MCF 10A (cell line): ENCODE measurements at regions not wholly inside any gene's neighbourhood (a gene's known extent, or its start where the extent isn't known, plus 50 kb on each side); places are given as distances from the start of the nearest gene placed in this dataset.

ENCODE experiments used
- BruUV-seq: library from RNA; stranded (reverse); fragments of 400-500 nt; replicated peaks from 2 replicates; lab custom pipeline; 2021; lab: Mats Ljungman, UMichigan
- CTCF ChIA-PET: fragments of 300-600 bp; sonication (Branson Sonifier 250); formaldehyde crosslinking; extraction: SDS; loops from one replicate; lab custom pipeline; 2021; ENCODE audit warnings: antibody characterized with exemption, inconsistent platforms; lab: Yijun Ruan, JAX
- POLR2A ChIA-PET: fragments of 300-600, 350-650 bp; sonication (Branson Sonifier 250); formaldehyde crosslinking; extraction: SDS; loops from one replicate; lab custom pipeline; 2020; ENCODE audit warnings: antibody characterized with exemption, inconsistent platforms; lab: Yijun Ruan, JAX
- DNase-seq: peaks from one replicate; pipeline ENCODE4 v3.0.0-alpha.2; 2018; ENCODE audit not compliant: unreplicated experiment
- H3K27ac Mint-ChIP-seq: one replicate; pipeline ENCODE4 v1.8.0; 2022; ENCODE audit warnings: mild to moderate bottlenecking, low read depth, mixed read lengths; ENCODE audit not compliant: unreplicated experiment
- H3K27me3 Mint-ChIP-seq: one replicate; pipeline ENCODE4 v1.8.0; 2022; ENCODE audit warnings: mixed read lengths; ENCODE audit not compliant: insufficient read depth, unreplicated experiment
- H3K36me3 Mint-ChIP-seq: one replicate; pipeline ENCODE4 v1.8.0; 2022; ENCODE audit warnings: mild to moderate bottlenecking, moderate library complexity, mixed read lengths; ENCODE audit not compliant: insufficient read depth, unreplicated experiment
- H3K4me1 Mint-ChIP-seq: one replicate; pipeline ENCODE4 v1.8.0; 2022; ENCODE audit warnings: mixed read lengths; ENCODE audit not compliant: insufficient read depth, unreplicated experiment
- H3K4me3 Mint-ChIP-seq: one replicate; pipeline ENCODE4 v1.8.0; 2022; ENCODE audit warnings: mild to moderate bottlenecking, moderate library complexity, mixed read lengths; ENCODE audit not compliant: unreplicated experiment
- H3K9me3 Mint-ChIP-seq: one replicate; pipeline ENCODE4 v1.8.0; 2022; ENCODE audit warnings: mixed read lengths; ENCODE audit not compliant: unreplicated experiment
- intact Hi-C: fragments of 100-400 bp; cut with micrococcal nuclease; formaldehyde crosslinking; loops from 2 replicates; pipeline ENCODE4 v1.14.1; 2022
- TF ChIP-seq, protein P1 (sequence below): fragments of 200-600 bp; IDR thresholded peaks from one replicate; pipeline ENCODE4 v1.8.0; 2022; ENCODE audit warnings: antibody characterized with exemption, mild to moderate bottlenecking; ENCODE audit not compliant: unreplicated experiment

- no peak overlapping the region for H3K4me3 Mint-ChIP-seq
- H3K27me3 Mint-ChIP-seq = peaks cover 18% of the 10 kb centered on the region
- no peaks in the 10 kb centered on the region for H3K36me3 Mint-ChIP-seq
- BruUV-seq = no TSS peak
- H3K4me1 Mint-ChIP-seq = no peaks in the 10 kb centered on the region
- CTCF ChIA-PET = interaction anchor here (0.5 to 4.5 kb wide), 33 partner anchors 10 to 916 kb away, joined by 3 to 62 read pairs (median 4); no protein-coding TSS in a partner anchor
- POLR2A ChIA-PET = interaction anchor here (0.8 kb wide), 1 partner anchor 620 kb away, joined by 3 read pairs; no protein-coding TSS in a partner anchor
- no peaks in the 10 kb centered on the region for H3K9me3 Mint-ChIP-seq
- no peak overlapping the region for H3K27ac Mint-ChIP-seq
- TF ChIP-seq, protein P1, sequence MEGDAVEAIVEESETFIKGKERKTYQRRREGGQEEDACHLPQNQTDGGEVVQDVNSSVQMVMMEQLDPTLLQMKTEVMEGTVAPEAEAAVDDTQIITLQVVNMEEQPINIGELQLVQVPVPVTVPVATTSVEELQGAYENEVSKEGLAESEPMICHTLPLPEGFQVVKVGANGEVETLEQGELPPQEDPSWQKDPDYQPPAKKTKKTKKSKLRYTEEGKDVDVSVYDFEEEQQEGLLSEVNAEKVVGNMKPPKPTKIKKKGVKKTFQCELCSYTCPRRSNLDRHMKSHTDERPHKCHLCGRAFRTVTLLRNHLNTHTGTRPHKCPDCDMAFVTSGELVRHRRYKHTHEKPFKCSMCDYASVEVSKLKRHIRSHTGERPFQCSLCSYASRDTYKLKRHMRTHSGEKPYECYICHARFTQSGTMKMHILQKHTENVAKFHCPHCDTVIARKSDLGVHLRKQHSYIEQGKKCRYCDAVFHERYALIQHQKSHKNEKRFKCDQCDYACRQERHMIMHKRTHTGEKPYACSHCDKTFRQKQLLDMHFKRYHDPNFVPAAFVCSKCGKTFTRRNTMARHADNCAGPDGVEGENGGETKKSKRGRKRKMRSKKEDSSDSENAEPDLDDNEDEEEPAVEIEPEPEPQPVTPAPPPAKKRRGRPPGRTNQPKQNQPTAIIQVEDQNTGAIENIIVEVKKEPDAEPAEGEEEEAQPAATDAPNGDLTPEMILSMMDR = peak; percentile 79
- DNase-seq = peak; percentile 68
- intact Hi-C loops = loop anchor here (1.0 to 10.0 kb wide), 10 partner anchors 240 to 1221 kb away; no protein-coding TSS in a partner anchor
Observed at GRCh38 chr3:159263750-159264553, 462.1 kb downstream of the MFSD1 start.

- TF ChIP-seq, protein P1 = no peak
- CTCF ChIA-PET = interaction anchor here (0.5 to 4.5 kb wide), 28 partner anchors 9 to 767 kb away, joined by 3 to 62 read pairs (median 4); no protein-coding TSS in a partner anchor
- peaks cover 14% of the 10 kb centered on the region for H3K27me3 Mint-ChIP-seq
Observed at GRCh38 chr3:159265705-159266104, 463.9 kb downstream of the MFSD1 start.

DNA sequence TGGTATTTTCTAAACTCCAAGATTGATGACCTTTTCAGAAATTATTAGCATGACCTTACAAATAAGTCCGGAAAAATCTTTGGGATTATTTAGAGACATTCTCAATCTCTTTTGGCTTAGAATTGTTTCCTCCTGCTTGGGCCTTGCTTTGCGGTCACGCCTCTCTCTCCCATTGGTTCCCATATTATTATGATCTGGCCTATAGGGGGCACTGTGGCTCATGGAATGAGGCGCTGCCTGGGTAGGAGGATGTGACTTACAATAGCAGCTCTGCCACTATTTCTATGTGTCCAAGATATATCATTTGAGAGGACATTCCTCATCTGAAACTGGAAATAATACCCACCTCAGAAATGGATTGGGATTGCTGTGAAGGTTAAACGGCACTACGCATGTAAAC, 464.9 kb downstream of the MFSD1 start:
- H3K27ac Mint-ChIP-seq = no peak overlapping the region
- CTCF ChIA-PET = interaction anchor here (0.5 to 4.5 kb wide), 18 partner anchors 10 to 1129 kb away, joined by 3 to 62 read pairs (median 4); no protein-coding TSS in a partner anchor
- intact Hi-C loops = loop anchor here (10.0 kb wide), 4 partner anchors 348 to 1218 kb away; no protein-coding TSS in a partner anchor

More at GRCh38 chr3:159265705-159266104, 463.9 kb downstream of the MFSD1 start:
- Mint-ChIP-seq H3K36me3 (no peaks in the 10 kb centered on the region), H3K27ac (no peak overlapping the region), H3K9me3 (no peaks in the 10 kb centered on the region), H3K4me3 (no peak overlapping the region), H3K4me1 (no peaks in the 10 kb centered on the region)
- intact Hi-C loops = loop anchor here (10.0 kb wide), 4 partner anchors 349 to 1219 kb away; no protein-coding TSS in a partner anchor
- no peak for DNase-seq
- POLR2A ChIA-PET = interaction anchor here (0.6 kb wide), 1 partner anchor 349 kb away, joined by 4 read pairs; no protein-coding TSS in a partner anchor
- BruUV-seq = no TSS peak

More for the DNA sequence above, 464.9 kb downstream of the MFSD1 start:
- Mint-ChIP-seq H3K27me3 (peaks cover 5% of the 10 kb centered on the region), H3K36me3 (no peaks in the 10 kb centered on the region), H3K4me1 (no peaks in the 10 kb centered on the region), H3K4me3 (no peak overlapping the region), H3K9me3 (no peaks in the 10 kb centered on the region)
- no TSS peak for BruUV-seq
- DNase-seq = peak; percentile 76
- TF ChIP-seq, protein P1 = peak; percentile 41
- POLR2A ChIA-PET = no interaction called here
